NCI-H460 (cell line): ENCODE measurements at regions not wholly inside any gene's neighbourhood (a gene's known extent, or its start where the extent isn't known, plus 50 kb on each side); places are given as distances from the start of the nearest gene placed in this dataset.
A peak's percentile ranks its signal among the peaks of the same experiment; 100 is the strongest.

Experiments
- DNase-seq: peaks from one replicate; pipeline ENCODE4 v3.0.0-alpha.2; 2016; ENCODE audit warnings: low read depth; ENCODE audit errors: extremely low read depth

DNA sequence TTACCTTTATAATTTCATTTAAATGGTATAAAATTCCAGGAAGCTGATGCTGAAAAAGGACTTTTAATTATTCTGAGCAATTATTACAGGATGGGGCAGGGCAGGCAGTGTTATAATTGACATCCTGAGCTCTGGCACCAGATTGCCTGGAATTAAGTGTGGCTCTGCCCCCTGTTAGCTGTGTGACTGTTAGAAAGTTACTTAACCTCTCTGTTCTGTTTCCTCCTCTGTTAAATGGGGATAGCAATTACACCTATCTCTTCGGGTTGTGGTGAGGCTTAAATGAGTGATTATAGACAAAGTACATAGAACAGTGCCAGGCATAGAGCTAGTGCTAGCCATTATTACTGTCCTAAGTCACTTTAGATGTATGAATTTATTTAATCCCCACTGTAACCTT is 327.3 kb downstream of the SMAD2 start:
- DNase-seq: no peak

DNA sequence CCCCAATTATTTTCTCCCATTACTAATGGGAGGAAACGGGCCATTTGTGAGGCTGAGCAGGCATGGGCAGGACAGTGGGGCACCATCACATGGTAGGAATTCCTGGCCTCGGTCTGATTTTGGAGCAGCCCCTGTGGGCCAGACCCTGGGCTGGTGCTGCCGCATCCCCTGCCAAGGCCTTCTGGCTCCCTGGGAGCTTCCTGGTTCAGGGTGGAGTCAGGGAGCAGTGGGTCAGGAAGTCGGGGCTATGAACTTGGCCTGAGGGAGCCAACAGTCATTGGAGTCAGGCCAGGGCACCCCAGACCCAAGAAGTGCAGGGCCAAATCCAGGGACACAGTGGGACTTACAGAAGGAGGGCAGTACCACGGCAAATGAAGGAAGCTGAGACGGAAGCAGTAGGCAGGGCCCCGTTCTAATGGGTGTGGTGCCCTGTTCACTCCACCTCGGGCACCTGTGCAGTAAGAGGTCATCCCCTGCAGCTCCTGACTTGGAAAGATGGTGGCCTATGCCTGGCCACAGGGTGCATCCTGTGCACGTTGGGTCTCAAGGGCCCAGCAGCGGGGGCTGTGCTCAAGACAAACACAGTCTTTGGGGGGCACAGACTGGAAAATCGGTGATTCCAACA is 328.1 kb downstream of the SMAD2 start:
- DNase-seq: no peak

DNA sequence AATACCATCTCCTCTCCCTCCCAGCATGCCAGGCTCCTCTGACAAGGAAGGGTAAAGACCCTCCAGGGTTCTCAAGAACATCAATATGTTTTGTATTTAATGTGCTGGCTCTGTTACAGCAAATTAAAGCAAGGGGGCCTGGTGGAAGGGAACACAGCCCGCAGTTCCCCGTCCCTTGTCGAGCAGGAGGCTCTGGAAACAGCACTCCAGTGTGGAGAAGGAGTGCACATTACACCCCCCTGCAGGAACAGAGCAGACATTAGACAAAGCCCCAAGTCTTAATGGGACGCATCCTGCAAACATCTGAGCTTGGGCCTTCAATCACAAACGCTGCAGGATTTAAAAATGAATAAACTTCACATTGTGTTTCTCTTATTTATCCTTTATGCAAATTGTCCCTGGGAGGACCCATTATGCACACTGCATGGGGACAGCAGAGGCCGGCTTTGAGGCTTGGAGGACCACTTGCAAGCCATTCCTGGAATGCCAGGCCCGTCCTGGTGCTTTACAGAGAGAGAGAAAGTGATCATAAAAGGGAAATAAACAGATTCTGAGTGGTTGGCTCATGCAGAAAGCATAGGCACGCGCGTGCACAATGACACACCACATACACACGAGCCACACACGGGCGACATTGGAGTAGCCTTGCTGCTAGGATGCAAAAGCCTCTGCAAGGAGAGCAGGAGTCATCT is 328.7 kb downstream of the SMAD2 start:
- DNase-seq: no peak

DNA sequence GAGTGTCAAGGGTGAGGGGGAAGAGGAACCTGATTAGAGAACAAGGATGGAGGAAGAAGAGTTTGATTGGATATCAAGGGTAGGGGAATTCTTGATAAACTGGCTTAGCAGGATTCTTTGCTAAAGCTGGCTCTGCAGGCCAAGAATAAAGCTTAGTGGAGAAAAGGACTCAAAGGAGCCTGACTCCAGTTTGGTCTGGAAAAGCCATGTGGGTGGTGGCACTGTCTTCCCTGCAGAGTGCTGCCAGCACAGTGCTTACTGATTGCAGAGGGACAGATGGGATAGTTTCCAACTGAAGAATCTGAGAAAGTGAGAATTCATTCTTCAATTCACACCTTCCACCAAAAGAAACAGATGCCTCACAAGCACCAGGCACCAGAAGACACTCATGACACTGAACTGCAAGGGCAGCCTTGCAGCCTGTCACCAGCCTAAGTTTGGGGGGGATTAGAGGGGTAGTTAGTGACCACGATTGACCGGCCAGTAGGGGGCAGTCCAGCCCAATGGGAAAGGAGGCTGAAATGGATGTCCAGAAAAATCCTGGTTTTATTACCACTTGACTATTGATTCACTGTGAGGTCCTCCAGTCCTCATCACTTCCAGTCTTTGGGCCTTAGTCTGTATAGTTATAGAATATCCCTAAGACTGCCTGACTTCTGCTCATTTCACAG is 334.5 kb downstream of the SMAD2 start:
- peak; percentile 6 for DNase-seq

DNA sequence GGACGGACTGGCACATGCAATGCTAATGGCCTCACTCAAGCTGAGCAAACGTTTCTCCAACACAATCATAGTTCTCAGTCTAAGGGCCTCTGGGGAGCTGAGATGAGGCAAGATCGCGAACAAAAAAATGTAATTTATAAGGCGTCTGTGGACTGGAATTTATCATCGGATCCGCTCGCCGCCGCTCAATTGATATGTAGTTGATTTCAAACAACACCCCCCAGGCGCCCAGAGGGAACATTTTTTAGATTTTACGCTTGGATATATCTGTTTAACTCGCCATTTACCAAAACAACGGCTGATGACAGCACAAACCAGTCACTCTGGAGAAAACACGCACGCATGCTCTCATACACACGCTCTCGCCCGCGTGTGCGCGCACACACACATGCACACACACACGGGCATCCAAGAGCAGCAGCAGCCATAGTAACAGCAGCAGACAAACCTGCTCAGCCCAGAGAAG is 335.8 kb downstream of the SMAD2 start:
- no peak for DNase-seq

DNA sequence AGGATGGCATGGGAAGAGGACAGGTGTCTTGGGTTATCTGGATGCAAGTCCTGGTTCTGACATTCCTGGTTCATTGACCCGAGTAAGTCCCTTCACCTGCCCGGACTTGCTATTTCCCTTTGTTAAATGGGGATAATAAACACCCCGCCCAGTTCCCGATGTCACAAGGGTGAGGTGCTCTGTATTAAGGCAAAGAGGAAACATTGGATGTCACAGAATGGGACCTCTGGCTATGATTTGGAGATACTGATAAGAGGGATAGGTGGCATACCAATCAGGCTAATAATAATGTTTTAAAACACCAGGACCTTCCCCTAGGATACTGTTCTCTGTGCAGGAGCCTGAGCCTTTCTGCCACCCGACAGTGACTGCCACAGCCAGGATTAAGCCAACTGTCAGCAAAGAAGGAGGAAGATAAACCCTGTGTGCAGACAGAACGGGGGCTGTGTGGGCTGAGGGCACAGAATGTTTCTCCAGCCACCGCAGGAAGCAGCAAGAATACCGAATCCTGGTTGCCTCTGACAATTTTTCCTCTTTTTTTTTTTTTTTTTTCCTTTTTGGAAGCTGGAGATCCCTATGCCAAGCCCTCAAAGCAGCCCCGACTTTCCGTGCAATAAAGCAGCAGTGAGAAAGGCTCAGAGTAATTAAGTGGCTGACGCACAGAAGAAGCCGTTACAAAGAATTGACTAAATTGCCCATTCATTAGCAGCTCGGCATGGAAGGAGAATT is 336.6 kb downstream of the SMAD2 start:
- no peak for DNase-seq

DNA sequence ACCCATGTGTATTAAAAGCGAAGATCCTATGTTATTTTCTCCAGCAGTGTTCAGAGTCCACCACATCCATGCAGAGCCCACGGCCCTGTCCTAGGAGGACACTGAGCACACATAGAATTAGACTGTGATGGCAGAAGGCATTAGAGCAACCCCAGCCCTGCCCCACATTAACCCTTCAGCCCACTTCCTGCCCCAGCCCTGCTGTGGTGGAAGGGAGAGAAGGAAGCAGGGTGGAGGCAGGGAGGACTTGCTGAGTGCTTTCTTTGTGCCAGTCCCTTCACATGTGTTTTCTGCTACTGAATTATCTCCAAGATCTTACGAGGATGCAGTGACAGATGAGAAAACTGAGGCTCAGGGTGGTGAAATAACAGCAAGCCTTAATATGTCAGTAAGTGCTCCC is 339.0 kb downstream of the SMAD2 start:
- no peak for DNase-seq

DNA sequence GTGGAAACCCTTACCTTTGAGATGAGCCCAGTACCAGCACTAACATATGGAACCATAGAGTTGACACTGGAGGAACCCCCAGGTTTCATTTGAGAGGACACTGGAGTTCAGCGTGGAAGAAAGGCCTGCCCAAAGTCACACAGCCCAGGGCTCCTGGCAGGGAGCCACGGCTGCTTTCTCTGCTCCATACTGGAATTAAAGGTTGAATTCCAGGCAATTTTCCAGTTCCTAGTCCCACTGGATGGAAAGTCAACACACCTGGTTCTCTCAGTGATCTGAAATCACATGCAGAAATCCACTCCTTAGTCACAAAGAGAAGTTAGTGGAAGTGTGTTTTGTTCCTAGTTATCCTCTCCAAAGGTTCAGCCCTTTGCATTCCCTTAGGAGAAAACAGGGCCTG is 336.1 kb upstream of the SKOR2 start:
- DNase-seq: no peak

DNA sequence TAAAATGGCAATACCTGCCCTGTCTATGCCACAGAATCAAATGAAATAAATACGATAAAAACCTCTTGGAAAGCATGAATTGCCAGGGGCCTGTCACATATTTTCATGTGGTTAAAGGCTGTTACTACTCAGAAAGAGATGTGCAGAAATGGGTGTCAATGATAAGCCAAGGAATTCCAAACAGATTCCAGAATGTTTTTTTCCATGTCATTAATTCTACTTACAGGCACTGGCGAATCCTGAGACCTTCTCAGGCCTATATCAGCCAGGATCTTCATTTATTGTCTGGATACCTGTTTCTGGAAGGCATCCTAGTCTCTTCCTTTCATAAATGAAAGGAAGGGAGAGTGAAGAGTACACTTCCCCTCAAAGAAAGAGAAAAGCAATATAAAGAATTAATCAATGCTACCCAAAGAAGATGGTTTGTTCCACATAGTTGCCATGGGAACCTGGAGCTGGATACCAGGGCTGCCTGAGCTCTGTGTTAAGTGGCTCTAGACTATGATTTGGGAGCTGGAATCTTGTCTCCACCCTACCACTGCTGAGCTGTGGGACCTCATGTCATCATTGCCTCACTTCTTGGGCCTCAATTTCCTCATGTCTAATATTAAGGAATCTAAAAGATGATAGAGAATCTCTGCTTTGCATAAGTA is 335.1 kb upstream of the SKOR2 start:
- DNase-seq: no peak

DNA sequence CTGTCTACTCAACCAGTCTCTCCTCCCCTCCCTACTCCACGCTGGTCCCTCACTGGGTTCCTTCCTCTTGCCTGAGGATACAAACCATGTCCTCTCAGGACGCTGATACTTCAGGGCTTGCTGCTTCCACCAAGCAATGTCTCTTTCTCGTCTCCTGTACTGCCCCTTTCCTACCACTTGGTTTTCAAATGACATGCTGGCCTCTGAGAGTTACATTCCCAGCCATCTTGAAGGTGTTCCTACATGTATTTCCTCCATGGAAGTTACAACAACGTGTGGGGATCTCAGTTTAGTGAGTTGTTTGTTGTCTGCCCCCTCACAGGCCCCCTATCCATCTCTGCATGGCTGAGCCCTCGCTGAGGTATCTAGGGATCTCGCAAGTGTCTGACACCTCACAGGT is 334.5 kb upstream of the SKOR2 start:
- DNase-seq: no peak

DNA sequence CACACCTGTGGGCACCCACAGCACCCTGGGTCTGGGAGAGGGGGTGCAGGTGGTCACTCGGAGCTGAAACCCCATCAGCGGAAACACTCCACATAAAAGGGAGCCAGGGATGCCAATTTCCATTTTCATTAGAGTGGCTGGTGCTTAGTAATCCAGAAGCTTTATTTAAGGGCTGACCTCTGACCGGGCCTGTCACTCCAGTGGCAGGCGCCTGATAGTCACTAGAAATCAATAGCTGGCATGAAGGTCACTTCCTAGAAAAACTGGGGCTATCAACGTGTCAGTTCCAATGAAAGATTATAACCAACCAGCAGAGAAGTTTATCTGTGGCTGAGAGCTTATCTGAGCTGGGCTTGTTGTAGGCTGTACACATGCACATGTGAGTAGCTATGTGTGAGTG is 333.7 kb upstream of the SKOR2 start:
- DNase-seq: no peak

DNA sequence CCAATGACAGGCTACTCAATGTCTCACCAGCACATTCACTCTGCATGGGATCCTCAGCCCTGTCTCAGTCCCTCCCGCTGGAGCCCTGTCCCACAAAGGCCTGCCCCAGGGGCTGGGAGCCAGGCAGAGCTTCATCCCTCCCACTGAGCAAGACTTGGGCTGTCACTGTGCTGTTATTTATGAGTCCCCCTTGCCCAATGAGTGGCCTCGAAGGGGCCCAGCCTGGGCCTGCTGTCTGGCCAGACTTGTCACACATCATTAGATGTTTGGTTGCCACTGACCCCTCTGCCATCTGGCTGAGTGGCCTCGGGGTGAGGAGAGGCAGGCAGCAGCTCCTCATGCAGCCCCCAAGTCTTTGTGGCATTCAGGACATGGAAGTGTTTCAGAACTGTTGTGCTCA is 330.6 kb upstream of the SKOR2 start:
- DNase-seq: no peak

DNA sequence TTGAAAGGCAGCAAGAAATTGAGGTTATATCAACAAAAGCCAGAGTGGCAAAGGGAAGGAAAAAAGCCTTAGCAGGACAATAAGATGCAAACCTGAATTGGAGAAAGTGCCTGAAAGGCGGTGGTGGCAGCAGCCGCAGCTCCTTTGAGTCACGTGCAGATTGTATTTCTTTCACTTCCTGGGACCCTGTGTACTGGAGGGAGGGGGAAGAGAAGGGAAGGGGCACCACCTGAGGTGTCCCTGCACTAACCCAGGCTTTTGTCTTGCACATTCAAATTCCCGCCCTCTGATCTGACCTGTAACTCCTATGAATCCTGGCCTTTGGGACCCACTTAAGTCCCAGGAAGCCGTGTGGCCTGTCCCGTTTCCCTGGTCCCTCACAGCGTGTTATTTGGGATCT is 326.1 kb upstream of the SKOR2 start:
- DNase-seq: no peak

DNA sequence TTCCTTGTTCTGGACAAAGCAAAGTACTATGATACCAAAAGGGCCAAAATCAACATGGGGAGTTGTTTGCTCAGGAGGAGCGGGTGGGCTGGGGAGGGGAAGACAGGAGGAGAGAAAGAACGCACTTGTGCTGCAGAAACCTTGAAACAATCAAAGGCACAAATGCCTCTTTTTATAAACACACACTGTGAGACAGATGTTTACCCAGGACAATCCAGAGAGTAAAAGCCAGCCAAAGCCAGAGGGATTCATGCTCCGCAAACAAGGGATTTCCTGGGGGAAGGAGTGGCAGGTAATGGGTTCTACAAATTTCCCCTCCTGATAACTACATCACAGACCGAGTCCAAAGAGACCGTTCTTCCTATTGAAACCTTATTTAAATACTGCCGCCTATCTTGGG is 323.5 kb upstream of the SKOR2 start:
- no peak for DNase-seq

DNA sequence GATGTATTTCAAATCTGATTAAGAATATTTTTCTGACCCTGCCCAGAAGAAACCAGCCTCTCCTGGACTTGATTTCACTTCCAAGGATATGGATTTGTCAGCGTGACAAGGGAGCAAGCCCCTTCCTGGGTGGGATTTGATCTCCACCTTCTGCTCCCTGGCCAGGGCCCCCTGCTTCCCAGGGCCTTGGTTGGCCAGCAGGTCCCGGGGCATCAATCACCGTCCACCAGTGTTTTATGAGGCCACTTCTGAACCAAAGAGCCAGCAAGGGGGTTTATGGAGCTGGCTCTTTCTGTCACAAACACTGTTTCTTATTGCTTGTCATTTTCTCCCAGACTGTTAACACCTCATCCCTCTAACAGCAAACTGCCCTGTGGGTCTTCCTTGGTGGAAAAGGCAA is 320.5 kb upstream of the SKOR2 start:
- DNase-seq: no peak

DNA sequence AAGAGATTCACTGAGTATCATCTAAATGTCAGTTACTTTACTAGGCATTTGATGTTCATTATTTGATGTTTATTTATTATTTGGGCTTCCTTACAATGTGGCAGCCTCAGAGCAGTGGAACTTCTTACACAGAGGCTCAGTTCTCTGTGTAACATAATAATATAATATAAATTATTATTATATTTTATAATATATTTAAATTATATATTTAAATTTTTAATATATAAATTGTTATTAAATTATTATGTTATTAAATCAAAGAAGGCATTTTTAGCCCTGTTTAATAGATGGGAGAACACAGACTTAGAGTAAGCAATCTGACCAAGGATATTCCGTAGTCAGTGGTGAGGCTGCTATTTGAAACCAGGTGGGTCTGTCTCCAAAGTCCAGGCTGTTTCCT is 315.3 kb upstream of the SKOR2 start:
- no peak for DNase-seq

DNA sequence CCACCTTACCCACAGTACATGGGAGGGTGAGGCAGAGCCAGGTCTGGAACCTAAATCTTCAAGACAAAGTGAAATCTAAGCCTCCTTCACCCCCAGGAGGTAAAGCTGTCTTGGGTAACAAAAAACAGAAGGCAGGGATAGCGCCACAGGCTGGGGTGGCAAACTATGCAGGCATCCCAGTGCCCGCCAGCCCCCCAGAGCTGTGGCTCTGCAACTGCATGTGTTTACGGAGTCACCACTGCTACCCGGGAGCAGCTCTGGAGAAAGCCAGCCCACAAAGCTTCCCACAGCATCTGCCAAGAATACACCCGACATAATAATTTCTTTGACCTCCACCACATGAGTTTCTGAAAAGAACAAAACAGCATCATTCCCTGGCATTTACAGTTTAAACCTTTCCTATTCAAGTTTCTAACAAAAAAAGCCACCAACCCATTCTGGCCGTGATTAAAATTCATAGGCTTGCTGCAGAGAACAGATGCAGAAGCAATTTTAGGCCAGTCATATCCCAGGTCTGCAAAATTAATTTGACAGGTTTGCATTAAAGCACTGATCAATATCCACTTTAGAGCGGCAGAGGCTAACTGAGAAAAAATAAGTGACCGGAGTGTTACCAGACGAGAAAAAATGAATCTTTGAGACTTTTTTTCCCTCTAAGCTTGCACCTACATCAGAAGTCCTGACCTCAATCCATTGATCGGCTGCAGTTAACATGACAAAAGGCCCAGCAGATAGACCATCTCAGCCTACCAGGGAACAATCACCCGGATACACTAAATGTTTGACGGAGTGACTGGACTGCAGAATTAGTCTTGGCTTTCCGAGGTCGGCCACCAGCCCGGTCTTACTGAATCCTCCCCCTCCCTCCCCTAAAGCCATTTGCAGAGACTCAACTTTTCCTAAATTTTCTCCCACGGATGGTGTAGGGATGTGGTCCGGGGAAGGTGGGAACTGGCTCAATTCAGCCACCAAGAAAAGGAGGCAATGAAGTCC is 309.6 kb upstream of the SKOR2 start:
- no peak for DNase-seq

DNA sequence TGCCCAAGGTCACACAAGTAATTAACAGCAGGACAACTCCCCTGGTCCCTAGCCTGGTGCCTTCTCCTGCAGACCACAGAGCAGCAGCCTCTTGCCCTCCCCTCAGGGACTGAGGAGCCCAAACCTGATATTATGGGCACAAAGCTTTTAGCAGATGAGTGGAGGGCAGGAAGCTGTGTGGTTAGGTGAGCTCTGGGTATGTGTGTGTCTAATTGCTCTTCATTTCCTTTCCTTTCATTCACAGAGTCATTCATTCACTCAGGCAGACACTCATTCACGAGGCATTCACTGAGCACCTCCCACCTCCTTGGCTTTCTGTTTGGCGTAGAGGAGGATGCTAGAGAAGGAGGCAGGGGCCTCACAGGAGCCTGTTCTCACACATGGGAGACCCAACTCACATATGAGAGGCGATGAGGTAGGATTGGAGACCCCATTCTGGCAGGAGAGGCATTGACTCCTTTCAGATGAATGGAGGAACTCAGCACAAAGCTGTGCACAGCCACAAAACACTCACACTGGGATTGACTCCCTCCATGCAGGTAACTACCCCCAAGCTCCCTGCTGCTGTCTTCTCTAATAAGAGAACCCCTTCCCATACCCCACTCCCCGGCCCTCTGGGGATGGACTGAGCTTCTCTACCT is 306.8 kb upstream of the SKOR2 start:
- DNase-seq: no peak

DNA sequence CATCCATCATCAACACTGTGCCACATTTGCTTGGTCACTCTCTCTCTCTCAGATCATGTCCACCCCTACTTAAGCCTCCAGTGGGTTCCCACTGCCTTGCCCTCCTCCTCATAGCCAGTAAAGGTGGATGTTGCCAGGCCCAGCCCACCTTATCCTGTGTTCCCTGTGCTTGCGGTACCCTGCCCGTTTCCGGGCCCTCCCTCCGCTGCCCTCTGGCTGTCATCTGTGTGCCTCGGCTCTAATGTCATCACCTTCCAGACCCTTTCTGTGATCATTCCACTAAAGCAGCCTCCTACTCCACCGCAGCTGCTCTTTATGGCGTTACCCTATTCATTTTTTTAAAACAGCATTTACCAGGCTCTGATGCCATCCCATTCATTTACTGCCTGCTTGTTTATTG is 305.7 kb upstream of the SKOR2 start:
- no peak for DNase-seq
